DOHH2 (cell line): ENCODE measurements at regions not wholly inside any gene's neighbourhood (a gene's known extent, or its start where the extent isn't known, plus 50 kb on each side); places are given as distances from the start of the nearest gene placed in this dataset.
"Not testable (repeated sequence)": the region's sequence is repeated elsewhere in the genome, so short reads cannot be mapped to it uniquely, and the experiment has no call there.

Source experiments
- EZH2phosphoT487 ChIP-seq: fragments of 200-600 bp; sonication (generic); IDR thresholded peaks from 2 replicates; pipeline ENCODE4 v1.6.1; 2017; ENCODE audit warnings: borderline replicate concordance, mild to moderate bottlenecking, antibody characterized with exemption, low read length, moderate library complexity, mixed read lengths
- TF ChIP-seq, protein P1 (sequence below): fragments of 200-600 bp; sonication (generic); IDR thresholded peaks from one replicate; pipeline ENCODE4 v1.5.1; 2014; ENCODE audit warnings: antibody characterized with exemption, mild to moderate bottlenecking, low read depth, low read length; ENCODE audit not compliant: poor library complexity, severe bottlenecking

DNA sequence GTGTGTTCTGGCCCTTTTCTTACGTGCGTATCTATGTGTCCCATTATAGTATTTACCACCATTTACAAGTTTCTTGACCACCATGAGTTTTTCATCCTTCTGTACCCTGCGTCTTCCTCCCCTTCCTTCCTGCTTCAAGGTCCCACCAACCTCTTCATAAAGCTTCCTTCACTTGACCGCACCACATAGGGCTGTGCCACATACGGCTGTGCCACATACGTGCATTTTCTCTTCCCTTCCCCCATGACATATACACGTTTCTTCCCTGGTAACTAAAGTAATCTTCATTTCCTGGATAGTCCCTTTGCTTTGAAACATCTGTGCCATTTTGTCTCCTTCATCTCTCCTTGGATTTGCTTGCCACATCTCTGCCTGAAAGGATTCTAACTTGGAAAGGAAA is 128.6 kb upstream of the METTL14 start:
- TF ChIP-seq, protein P1, sequence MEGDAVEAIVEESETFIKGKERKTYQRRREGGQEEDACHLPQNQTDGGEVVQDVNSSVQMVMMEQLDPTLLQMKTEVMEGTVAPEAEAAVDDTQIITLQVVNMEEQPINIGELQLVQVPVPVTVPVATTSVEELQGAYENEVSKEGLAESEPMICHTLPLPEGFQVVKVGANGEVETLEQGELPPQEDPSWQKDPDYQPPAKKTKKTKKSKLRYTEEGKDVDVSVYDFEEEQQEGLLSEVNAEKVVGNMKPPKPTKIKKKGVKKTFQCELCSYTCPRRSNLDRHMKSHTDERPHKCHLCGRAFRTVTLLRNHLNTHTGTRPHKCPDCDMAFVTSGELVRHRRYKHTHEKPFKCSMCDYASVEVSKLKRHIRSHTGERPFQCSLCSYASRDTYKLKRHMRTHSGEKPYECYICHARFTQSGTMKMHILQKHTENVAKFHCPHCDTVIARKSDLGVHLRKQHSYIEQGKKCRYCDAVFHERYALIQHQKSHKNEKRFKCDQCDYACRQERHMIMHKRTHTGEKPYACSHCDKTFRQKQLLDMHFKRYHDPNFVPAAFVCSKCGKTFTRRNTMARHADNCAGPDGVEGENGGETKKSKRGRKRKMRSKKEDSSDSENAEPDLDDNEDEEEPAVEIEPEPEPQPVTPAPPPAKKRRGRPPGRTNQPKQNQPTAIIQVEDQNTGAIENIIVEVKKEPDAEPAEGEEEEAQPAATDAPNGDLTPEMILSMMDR: not testable (repeated sequence)
- not testable (repeated sequence) for TF ChIP-seq EZH2phosphoT487
